ENCODE measurements at regions not wholly inside any gene's neighbourhood (a gene's known extent, or its start where the extent isn't known, plus 50 kb on each side); places are given as distances from the start of the nearest gene placed in this dataset.

GRCh38 chr4:65839164-65839931 lies 169.1 kb upstream of the EPHA5 start:
- DNase-seq, result no peak

- DNase-seq, result no peak
Measured at GRCh38 chr4:65834707-65835106, 164.4 kb upstream of the EPHA5 start.

- DNase-seq, result no peak
Measured at GRCh38 chr4:65831828-65832227, 161.5 kb upstream of the EPHA5 start.

GRCh38 chr4:65825116-65825753 lies 154.9 kb upstream of the EPHA5 start:
- no peak for DNase-seq

- no peak for DNase-seq
Measured at GRCh38 chr4:65819192-65819591, 148.9 kb upstream of the EPHA5 start.

GRCh38 chr4:65805936-65806335 lies 135.6 kb upstream of the EPHA5 start:
- no peak for DNase-seq

- no peak for DNase-seq
Measured at GRCh38 chr4:65799513-65799912, 129.2 kb upstream of the EPHA5 start.

GRCh38 chr4:65798498-65799127 lies 128.3 kb upstream of the EPHA5 start:
- DNase-seq, result no peak

GRCh38 chr4:65791812-65792308 lies 121.6 kb upstream of the EPHA5 start:
- no peak for DNase-seq

GRCh38 chr4:65791111-65791811 lies 121.0 kb upstream of the EPHA5 start:
- no peak for DNase-seq

GRCh38 chr4:65789805-65790204 lies 119.5 kb upstream of the EPHA5 start:
- no peak for DNase-seq

- no peak for DNase-seq
Measured at GRCh38 chr4:65789341-65789740, 119.1 kb upstream of the EPHA5 start.

- no peak for DNase-seq
Measured at GRCh38 chr4:65777270-65777669, 107.0 kb upstream of the EPHA5 start.

- no peak for DNase-seq
Measured at GRCh38 chr4:65773636-65774035, 103.3 kb upstream of the EPHA5 start.

- no peak for DNase-seq
Measured at GRCh38 chr4:65747386-65747785, 77.1 kb upstream of the EPHA5 start.

GRCh38 chr4:65738134-65738533 lies 67.8 kb upstream of the EPHA5 start:
- DNase-seq, result no peak

GRCh38 chr4:65737672-65738071 lies 67.4 kb upstream of the EPHA5 start:
- DNase-seq, result no peak

GRCh38 chr4:65724973-65725372 lies 54.7 kb upstream of the EPHA5 start:
- DNase-seq, result no peak

Measured in DMS153 (cell line).